Suprapubic skin (tissue), 4 donors: ENCODE measurements at regions not wholly inside any gene's neighbourhood (a gene's known extent, or its start where the extent isn't known, plus 50 kb on each side); places are given as distances from the start of the nearest gene placed in this dataset.

Experiments used
- DNase-seq, 2 donors: peaks; one replicate each; pipeline ENCODE4 v3.0.0-alpha.2; 2019; ENCODE audit warnings: low spot score in 2 of 2
- H3K27ac ChIP-seq: fragments of 200-600 bp; sonication (generic); one replicate; pipeline ENCODE4 v1.5.1; 2019
- H3K27me3 ChIP-seq: fragments of 200-600 bp; sonication (generic); one replicate; pipeline ENCODE4 v1.5.1; 2019
- H3K36me3 ChIP-seq: fragments of 200-600 bp; sonication (generic); one replicate; pipeline ENCODE4 v1.5.1; 2019
- H3K4me1 ChIP-seq: fragments of 200-600 bp; sonication (generic); one replicate; pipeline ENCODE4 v1.5.1; 2019
- H3K4me3 ChIP-seq: fragments of 200-600 bp; sonication (generic); one replicate; pipeline ENCODE4 v1.5.1; 2019; ENCODE audit warnings: mild to moderate bottlenecking
- H3K9me3 ChIP-seq: fragments of 200-600 bp; sonication (generic); one replicate; pipeline ENCODE4 v1.5.1; 2019
- CTCF ChIP-seq, 2 donors: fragments of 200-600 bp in 1 of 2; fragments of 450-650 bp in 1 of 2; sonication (generic) in 1 of 2; IDR thresholded peaks; one replicate each; pipeline ENCODE4 v1.5.1; 2016 to 2019; ENCODE audit warnings: antibody characterized with exemption in 2 of 2, mild to moderate bottlenecking in 1 of 2, moderate library complexity in 1 of 2
- EP300 ChIP-seq: sonication (generic); formaldehyde crosslinking; IDR thresholded peaks from one replicate; pipeline ENCODE4 v1.6.1; 2017; ENCODE audit warnings: antibody characterized with exemption
- POLR2A ChIP-seq, 2 donors: fragments of 450-650 bp; IDR thresholded peaks; one replicate each; pipeline ENCODE4 v1.6.1; 2017; ENCODE audit warnings: antibody characterized with exemption in 2 of 2, mild to moderate bottlenecking in 2 of 2, moderate library complexity in 2 of 2
- POLR2AphosphoS5 ChIP-seq, 3 donors: sonication (generic); formaldehyde crosslinking; IDR thresholded peaks; one replicate each; pipeline ENCODE4 v1.6.1; 2017; ENCODE audit warnings: antibody characterized with exemption in 3 of 3
- WGBS: methylation state at CpG from one replicate; pipeline ENCODE4 v1.1.5; 2018; 5-methylcytosine and 5-hydroxymethylcytosine counted together

- H3K9me3 ChIP-seq: no peaks in the 10 kb centered on the region
- no peaks in the 10 kb centered on the region for H3K36me3 ChIP-seq
- H3K27ac ChIP-seq: no peak overlapping the region
- DNase-seq: no peak
- 96% methylated on average over 6 of the region's 6 CpGs for WGBS
- TF ChIP-seq EP300: no peak
- TF ChIP-seq POLR2AphosphoS5 (IDR thresholded peaks at IDR 0.05): no peak
- no peak for TF ChIP-seq POLR2A (IDR thresholded peaks at IDR 0.05)
- TF ChIP-seq CTCF (IDR thresholded peaks at IDR 0.05): no peak
- no peak overlapping the region for H3K4me3 ChIP-seq
- H3K27me3 ChIP-seq: peaks cover 17% of the 10 kb centered on the region
- no peaks in the 10 kb centered on the region for H3K4me1 ChIP-seq
Measured at GRCh38 chr20:59491884-59492283, 112.5 kb upstream of the PHACTR3 start.

- H3K4me1 ChIP-seq: no peaks in the 10 kb centered on the region
- no peak overlapping the region for H3K4me3 ChIP-seq
- no peaks in the 10 kb centered on the region for H3K36me3 ChIP-seq
- TF ChIP-seq POLR2AphosphoS5 (IDR thresholded peaks at IDR 0.05): no peak
- no peak for TF ChIP-seq POLR2A (IDR thresholded peaks at IDR 0.05)
- no peak for TF ChIP-seq EP300
- no peak for TF ChIP-seq CTCF (IDR thresholded peaks at IDR 0.05)
- 93% methylated on average over 5 of the region's 5 CpGs for WGBS
- peaks cover 28% of the 10 kb centered on the region for H3K27me3 ChIP-seq
- H3K27ac ChIP-seq: no peak overlapping the region
- DNase-seq: no peak
- H3K9me3 ChIP-seq: no peaks in the 10 kb centered on the region
Measured at GRCh38 chr20:59493926-59494325, 110.4 kb upstream of the PHACTR3 start.

GRCh38 chr20:59495166-59495565 lies 109.2 kb upstream of the PHACTR3 start:
- Histone ChIP-seq H3K36me3 (no peaks in the 10 kb centered on the region), H3K27ac (no peak overlapping the region), H3K9me3 (peaks cover 3% of the 10 kb centered on the region), H3K4me1 (no peaks in the 10 kb centered on the region), H3K27me3 (peaks cover 32% of the 10 kb centered on the region), H3K4me3 (no peak overlapping the region)
- TF ChIP-seq CTCF (IDR thresholded peaks at IDR 0.05) (no peak), POLR2A (IDR thresholded peaks at IDR 0.05) (no peak), EP300 (no peak), POLR2AphosphoS5 (IDR thresholded peaks at IDR 0.05) (no peak)
- 73% methylated on average over 8 of the region's 8 CpGs for WGBS
- DNase-seq: no peak

- Histone ChIP-seq H3K9me3 (peaks cover 3% of the 10 kb centered on the region), H3K27me3 (peaks cover 32% of the 10 kb centered on the region), H3K27ac (no peak overlapping the region), H3K36me3 (no peaks in the 10 kb centered on the region), H3K4me3 (no peak overlapping the region), H3K4me1 (no peaks in the 10 kb centered on the region)
- TF ChIP-seq POLR2AphosphoS5 (IDR thresholded peaks at IDR 0.05) (no peak), POLR2A (IDR thresholded peaks at IDR 0.05) (no peak), CTCF (IDR thresholded peaks at IDR 0.05) (peak; percentile 37 to 92), EP300 (no peak)
- DNase-seq: no peak
- WGBS: 10% methylated on average over 10 of the region's 12 CpGs
Measured at GRCh38 chr20:59495894-59496510, 108.3 kb upstream of the PHACTR3 start.

GRCh38 chr20:59498291-59498690 lies 106.0 kb upstream of the PHACTR3 start:
- Histone ChIP-seq H3K27ac (no peak overlapping the region), H3K9me3 (peaks cover 3% of the 10 kb centered on the region), H3K4me3 (no peak overlapping the region), H3K36me3 (no peaks in the 10 kb centered on the region), H3K4me1 (no peaks in the 10 kb centered on the region), H3K27me3 (peaks cover 28% of the 10 kb centered on the region)
- 92% methylated on average over 3 of the region's 3 CpGs for WGBS
- no peak for DNase-seq
- TF ChIP-seq POLR2A (IDR thresholded peaks at IDR 0.05) (no peak), POLR2AphosphoS5 (IDR thresholded peaks at IDR 0.05) (no peak), CTCF (IDR thresholded peaks at IDR 0.05) (no peak), EP300 (no peak)
